ENCODE measurements at regions not wholly inside any gene's neighbourhood (a gene's known extent, or its start where the extent isn't known, plus 50 kb on each side); places are given as distances from the start of the nearest gene placed in this dataset.
"Not testable (repeated sequence)": the region's sequence is repeated elsewhere in the genome, so short reads cannot be mapped to it uniquely, and the experiment has no call there.

DNA sequence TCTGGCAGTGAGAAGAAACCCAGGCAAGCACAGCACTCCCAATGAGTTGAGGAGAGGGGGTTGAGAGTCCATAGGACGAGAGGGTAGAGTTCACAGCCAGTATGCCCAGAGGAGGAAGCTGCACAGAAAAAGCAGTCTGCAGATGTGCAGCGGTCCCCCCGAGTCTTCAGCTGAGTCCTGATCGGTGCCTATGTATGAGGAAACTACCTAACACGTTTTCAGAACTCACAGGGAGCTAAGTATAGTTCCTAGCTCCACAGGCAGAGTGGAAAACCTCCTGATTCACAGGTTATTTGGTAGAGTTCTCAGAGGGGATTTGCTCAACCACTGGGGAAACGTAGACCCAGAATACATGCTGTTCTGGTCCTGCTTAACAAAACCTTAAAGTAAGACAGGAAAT is 271.3 kb upstream of the CNTNAP2 start:
- no peak for DNase-seq (ENCODE audit: low read depth)
- in situ Hi-C loops (cut with HindIII; ENCODE audit: low pct_unique_long_range_greater_than_20kb, low sequenced_read_pairs), result no loop called here

DNA sequence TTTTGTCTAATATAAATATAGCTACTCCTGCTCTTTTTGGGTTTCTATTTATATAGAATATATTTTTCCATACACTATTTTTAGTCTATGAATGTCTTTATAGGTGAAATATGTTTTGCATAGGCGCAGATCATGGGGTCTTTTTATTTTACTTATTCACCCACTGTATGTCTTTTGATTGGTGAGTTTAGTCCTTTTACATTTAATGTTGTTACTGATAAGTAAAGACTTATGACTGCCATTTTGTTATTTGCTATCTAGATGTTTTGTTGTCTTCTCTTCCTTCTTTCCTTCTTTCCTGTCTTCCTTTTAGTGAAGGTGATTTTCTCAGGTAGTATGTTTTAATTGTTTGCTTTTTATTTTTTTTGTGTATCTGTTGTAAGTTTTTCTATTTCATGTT is 276.8 kb upstream of the CNTNAP2 start:
- in situ Hi-C loops (cut with HindIII; ENCODE audit: low pct_unique_long_range_greater_than_20kb, low sequenced_read_pairs), result no loop called here
- DNase-seq (ENCODE audit: low read depth), result no peak

DNA sequence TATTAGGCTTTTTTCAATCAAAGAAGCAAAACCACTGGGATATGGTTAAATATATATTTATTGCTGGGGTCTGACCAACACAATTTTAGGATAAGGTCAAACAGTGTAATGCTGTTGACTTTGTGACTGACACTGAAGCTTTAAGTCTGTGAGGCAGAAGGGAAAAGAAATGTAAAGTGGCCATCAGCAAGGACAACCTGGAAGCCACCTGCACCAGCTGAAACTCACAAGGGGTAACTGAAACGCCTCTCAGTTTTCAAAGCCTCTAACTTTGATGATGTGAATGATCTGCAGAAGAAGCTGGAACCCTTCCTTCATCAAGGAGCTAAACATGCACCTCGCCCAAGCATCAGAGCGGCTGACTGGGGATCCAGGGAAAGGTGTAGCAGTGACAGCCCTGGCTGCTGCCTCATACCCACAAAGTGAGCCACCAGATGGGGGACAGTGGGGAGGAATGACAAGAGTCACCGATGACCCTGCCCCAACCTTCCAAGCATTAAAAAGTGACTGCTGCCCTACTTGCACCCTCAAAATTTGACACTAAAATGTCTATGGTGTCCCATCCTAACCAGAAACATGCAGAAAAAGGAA is 284.9 kb upstream of the CNTNAP2 start:
- in situ Hi-C loops (cut with HindIII; ENCODE audit: low pct_unique_long_range_greater_than_20kb, low sequenced_read_pairs), result no loop called here
- no peak for DNase-seq (ENCODE audit: low read depth)

DNA sequence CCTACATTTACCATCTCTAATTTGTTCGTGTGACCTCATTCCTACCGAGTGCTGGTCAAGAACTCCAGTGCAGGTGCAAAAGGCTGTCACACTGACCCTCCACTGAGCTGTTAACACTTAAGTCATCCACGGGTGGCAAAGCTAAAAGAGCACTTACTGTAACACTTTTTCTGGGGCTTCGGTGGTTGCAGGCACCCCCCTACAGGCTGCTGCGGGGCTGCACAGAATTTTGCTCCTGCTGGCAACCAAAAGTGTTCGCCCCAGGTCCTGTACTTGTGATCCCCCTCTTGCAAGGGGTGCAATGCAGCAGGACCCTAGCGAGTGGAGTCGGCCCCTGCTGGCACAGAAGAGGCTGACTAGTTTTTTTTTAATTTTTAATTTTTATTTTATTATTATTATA is 298.9 kb upstream of the CNTNAP2 start:
- in situ Hi-C loops (cut with HindIII; ENCODE audit: low pct_unique_long_range_greater_than_20kb, low sequenced_read_pairs), result no loop called here
- DNase-seq (ENCODE audit: low read depth), result no peak

DNA sequence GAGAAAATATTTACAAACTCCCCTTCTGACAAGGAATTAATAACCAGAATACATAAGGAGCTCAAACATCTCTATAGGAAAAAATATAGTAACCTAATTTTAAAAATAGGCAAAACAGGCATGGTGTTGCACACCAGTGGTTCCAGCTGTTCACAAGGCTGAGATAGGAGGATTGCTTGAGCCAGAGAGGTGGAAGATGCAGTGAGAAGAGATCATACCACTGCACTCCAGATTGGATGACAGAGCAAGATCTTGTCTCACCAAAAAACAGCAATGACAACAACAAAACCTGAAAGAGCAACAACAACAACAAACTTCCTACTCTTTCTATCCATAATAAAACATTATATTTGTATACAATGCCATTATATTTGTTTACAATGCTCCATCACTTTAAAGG is 304.4 kb upstream of the CNTNAP2 start:
- DNase-seq (ENCODE audit: low read depth), result no peak
- in situ Hi-C loops (cut with HindIII; ENCODE audit: low pct_unique_long_range_greater_than_20kb, low sequenced_read_pairs), result no loop called here

DNA sequence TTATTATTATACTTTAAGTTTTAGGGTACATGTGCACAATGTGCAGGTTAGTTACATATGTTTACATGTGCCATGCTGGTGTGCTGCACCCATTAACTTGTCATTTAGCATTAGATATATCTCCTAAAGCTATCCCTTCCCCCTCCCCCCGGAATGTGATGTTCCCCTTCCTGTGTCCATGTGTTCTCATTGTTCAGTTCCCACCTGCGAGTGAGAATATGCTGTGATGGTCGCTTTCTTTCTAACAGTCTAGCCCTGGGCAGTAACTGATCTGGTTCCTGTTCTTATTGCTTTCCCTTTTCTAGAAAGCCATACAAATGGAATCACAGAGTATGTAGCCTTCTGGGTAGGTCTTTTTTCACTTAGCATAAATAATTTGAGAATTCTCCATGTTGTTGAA is 311.1 kb upstream of the CNTNAP2 start:
- in situ Hi-C loops (cut with HindIII; ENCODE audit: low pct_unique_long_range_greater_than_20kb, low sequenced_read_pairs); DNase-seq (ENCODE audit: low read depth): not testable (repeated sequence)

DNA sequence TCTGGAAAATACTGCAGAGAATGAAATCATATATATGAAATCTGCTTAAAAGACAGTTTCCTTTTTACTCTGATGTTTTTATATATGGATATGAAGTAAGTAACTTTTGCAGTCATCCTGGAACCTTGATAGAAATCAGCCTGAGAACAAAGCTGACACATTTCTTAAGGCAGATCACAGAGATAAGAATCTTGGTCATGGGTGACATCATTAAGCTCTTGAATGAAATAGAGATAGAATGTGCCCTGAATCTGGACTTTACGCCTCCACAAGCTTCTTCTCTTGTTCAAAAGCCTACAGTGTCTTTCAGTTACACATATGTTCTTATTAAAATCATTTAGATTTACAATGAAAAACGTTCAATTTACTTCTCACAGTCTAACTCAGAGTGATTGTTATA is 319.1 kb upstream of the CNTNAP2 start:
- in situ Hi-C loops (cut with HindIII; ENCODE audit: low pct_unique_long_range_greater_than_20kb, low sequenced_read_pairs), result no loop called here
- no peak for DNase-seq (ENCODE audit: low read depth)

DNA sequence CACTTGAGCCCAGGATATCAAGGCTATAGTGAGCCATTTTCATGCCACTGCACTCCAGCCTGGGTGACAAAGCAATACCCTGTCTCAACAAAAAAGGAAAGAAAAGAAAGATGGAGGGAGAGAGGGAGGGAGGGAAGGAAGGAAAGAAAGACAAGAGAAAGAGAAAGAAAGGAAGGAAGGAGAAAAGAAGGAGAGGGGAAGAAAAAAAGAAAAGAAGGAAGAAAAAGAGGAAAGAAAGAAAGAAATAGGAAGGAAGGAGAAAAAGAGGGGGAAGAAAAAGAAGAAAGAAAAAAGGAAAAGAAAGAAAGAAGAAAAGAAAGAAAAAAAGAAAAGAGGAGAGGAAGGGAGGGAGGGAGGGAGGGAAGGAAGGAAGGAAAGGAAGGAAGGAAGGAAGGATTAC is 321.5 kb upstream of the CNTNAP2 start:
- in situ Hi-C loops (cut with HindIII; ENCODE audit: low pct_unique_long_range_greater_than_20kb, low sequenced_read_pairs), result no loop called here
- DNase-seq (ENCODE audit: low read depth), result no peak

DNA sequence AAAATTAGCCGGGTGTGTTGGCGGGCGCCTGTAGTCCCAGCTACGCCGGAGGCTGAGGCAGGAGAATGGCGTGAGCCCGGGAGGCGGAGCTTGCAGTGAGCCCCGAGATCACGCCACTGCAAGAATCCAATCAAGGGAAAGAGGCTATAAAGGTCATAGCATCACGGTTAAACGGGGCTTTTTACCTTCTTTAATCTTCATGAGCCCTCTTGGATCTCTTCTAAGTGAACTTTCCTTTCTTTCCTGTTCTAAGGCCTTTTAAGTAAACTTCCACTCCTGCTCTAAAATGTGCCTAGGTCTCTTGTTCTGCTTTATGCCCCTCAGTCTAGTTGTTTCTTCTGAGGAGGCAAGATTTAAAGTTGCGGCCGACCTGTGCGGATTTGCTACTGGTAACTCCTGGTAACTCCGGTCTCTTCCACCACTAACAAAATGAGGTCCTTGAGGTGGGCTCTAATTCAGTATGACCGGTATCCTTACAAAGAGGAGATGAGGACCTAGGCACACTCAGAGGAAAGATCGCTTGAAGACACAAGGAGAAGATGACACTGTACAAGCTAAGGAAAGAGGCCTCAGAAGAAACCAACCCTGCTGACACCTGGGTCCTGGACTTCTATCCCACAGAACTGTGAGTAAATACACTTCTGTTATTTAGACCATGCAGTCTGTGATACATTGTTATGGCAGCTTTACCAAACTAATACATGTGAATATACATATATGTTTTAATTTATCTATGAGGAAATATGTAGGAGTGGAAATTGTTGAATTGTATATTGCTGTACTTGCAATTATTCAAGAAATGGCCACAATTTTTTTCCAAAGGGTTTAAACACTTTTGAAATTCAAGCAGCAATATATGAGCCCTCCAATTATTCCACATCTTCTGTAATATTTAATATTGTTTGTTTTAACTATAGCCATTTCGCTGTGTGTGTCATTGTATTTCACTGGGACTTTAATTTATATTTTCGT is 331.5 kb upstream of the CNTNAP2 start:
- DNase-seq (ENCODE audit: low read depth), result no peak
- in situ Hi-C loops (cut with HindIII; ENCODE audit: low pct_unique_long_range_greater_than_20kb, low sequenced_read_pairs), result no loop called here

DNA sequence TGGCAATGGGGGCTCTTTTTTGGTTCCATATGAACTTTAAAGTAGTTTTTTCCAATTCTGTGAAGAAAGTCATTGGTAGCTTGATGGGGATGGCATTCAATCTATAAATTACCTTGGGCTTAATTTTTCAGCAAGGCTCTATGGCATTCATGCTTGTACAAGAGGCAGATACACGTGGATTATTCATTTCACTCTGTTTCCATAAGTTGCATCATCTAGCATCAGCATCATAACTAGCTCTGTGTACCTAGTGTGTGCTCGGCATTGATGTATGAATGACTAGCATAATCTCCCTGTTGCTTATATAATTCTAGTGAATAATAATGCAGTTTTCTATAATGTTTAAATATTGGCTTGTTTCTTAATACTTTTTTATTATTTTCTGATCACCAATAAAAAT is 335.2 kb upstream of the CNTNAP2 start:
- DNase-seq (ENCODE audit: low read depth); in situ Hi-C loops (cut with HindIII; ENCODE audit: low pct_unique_long_range_greater_than_20kb, low sequenced_read_pairs): not testable (repeated sequence)

DNA sequence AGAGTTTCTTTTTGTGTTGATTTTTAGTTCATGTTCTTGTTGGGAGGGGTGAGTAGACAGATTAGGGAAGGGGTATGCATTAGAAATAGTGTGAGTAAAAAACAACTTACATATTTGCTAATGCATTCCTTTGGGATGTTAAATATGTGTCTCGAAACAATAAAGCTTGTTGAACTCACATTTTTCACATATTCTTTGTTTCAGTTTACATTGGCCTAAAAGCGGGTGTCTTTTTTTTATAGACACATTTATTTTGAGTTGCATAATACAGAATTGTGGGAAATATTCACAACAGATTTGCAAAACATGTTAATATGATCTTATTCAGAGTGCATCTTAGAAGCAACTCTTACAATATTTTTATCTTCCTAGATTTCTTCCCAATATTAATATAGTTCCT is 337.5 kb upstream of the CNTNAP2 start:
- in situ Hi-C loops (cut with HindIII; ENCODE audit: low pct_unique_long_range_greater_than_20kb, low sequenced_read_pairs), result no loop called here
- no peak for DNase-seq (ENCODE audit: low read depth)

DNA sequence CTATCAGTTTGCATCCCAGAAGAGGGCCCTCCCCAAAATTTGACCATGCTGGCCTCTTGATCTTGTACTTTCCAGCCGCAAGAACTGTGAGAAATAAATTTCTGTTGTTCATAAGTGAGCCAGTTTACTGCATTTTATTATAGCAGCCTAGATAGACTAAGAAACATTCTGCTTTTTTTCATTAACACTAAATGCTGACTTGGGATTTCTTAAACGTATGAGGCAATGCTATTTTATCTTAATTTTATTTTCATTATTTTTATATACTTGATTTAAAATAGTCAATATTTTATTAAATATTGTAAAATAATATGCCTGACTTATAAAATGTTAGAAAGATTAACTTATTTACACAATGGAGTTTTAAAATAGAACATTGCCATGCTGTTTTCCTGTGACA is 341.8 kb upstream of the CNTNAP2 start:
- in situ Hi-C loops (cut with HindIII; ENCODE audit: low pct_unique_long_range_greater_than_20kb, low sequenced_read_pairs), result no loop called here

DNA sequence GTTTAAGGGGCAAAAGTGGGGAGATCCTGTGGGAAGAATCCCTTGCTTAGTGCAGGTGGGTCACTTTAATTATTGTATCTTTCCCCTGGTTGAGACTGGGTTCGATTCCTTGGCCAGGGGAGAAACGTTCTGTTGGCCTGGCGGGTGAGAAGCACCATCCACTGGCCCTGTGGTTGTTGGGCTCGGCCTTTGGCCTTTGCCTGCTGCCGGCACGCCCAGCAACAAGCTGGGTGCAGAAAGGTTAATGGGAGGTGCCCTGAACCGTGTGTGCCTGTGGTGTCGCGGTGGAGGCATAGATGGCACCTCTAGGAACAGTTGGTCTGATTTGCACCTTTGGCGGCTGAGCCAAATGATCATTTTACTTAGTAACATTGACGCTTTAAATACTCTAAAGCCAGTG is 363.6 kb upstream of the CNTNAP2 start:
- in situ Hi-C loops (cut with HindIII; ENCODE audit: low pct_unique_long_range_greater_than_20kb, low sequenced_read_pairs), result no loop called here
- DNase-seq (ENCODE audit: low read depth), result no peak

More for the DNA sequence above, 341.8 kb upstream of the CNTNAP2 start:
- no peak for DNase-seq (ENCODE audit: low read depth)

DNA sequence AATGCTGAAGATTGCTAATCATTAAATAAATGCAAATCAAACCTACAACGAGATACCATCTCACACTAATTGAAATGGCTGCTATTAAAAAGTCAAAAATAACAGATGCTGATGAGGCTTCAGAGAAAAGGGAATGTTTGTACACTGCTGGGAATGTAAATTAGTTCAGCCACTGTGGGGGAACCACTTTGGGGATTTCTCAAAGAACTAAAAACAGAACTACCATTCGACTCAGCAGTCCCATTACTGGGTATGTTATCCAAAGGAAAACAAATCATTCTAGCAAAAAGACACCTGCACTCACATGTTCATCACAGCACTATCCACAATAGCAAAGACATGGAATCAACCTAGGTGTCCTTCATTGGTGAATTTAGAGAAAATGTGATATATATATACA is 379.0 kb upstream of the CNTNAP2 start:
- in situ Hi-C loops (cut with HindIII; ENCODE audit: low pct_unique_long_range_greater_than_20kb, low sequenced_read_pairs), result no loop called here

DNA sequence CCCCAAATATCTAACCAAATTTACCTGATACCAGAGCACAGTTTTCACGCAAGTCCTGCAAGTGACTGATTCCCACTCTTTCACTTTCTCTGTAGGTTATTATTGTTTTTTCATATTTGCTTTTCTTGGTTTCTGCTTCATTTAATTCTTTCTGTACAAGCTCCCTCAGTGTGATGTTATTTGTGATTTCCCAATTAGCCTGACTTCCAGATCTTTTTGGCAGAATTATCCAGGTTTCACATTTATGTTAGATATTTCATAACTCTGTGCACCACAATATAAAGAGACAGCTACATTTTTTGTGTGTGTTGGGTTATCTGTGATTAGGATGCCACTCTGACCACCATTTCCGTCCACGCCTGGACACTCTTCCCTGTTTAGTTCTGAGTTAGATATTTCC is 381.5 kb upstream of the CNTNAP2 start:
- no peak for DNase-seq (ENCODE audit: low read depth)
- in situ Hi-C loops (cut with HindIII; ENCODE audit: low pct_unique_long_range_greater_than_20kb, low sequenced_read_pairs), result no loop called here

More for the DNA sequence above, 379.0 kb upstream of the CNTNAP2 start:
- DNase-seq (ENCODE audit: low read depth), result no peak

DNA sequence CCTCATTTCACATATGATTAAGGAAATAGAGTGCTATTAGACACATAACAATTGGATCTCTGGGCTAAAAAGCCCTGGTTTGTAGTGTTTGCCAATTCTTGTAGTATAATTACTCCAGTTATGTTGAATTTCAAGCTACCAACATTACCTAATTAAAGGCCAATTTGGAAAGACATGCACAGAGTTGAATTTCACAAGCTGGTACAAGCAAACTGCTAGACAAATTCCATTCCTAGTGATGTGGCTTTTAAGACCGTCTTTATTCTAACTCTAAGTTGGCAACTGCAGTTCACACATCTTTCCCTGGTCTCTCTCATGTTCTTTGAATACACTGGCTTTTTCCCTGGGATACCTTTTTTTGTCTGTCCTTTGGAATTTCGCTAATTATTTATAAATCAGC is 384.1 kb upstream of the CNTNAP2 start:
- no peak for DNase-seq (ENCODE audit: low read depth)
- in situ Hi-C loops (cut with HindIII; ENCODE audit: low pct_unique_long_range_greater_than_20kb, low sequenced_read_pairs), result no loop called here

DNA sequence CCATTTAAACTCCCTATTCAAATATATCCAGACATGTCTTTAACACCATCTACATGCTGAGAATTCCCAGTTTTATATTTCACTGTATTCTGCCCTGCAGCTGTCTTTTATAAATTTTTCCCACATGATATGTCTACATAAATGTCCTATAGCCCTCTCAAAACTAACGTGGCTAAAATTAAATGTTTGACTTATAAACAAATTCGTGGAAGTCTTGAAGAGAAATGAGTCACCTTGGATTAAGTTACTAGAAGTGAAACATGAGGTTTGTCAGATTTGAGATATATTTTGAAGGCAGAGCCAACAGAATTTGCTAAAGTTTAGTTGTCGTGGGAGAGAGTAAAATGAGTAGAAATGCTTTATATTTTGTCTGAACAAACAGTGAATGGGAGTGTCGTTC is 386.9 kb upstream of the CNTNAP2 start:
- in situ Hi-C loops (cut with HindIII; ENCODE audit: low pct_unique_long_range_greater_than_20kb, low sequenced_read_pairs), result no loop called here
- no peak for DNase-seq (ENCODE audit: low read depth)

DNA sequence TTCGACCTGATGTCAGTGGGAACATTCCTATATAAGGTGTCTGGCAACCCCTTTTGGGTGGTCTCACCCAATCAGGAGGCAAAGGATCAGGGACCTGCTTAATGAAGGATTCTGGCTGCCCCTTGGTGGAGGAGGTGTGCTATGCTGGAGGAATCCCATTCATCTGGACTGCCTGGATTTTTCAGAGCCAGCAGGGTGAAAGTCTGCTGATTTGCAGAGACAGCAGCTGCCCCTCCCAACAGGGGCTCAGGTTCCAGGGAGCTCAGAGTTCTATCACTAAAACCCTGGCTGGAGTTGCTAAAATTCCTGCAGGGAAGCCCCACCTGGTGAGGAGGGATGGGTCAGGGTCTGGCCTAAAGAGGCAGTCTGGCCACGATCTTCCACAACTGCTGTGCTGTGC is 398.5 kb upstream of the CNTNAP2 start:
- in situ Hi-C loops (cut with HindIII; ENCODE audit: low pct_unique_long_range_greater_than_20kb, low sequenced_read_pairs), result no loop called here
- no peak for DNase-seq (ENCODE audit: low read depth)

DNA sequence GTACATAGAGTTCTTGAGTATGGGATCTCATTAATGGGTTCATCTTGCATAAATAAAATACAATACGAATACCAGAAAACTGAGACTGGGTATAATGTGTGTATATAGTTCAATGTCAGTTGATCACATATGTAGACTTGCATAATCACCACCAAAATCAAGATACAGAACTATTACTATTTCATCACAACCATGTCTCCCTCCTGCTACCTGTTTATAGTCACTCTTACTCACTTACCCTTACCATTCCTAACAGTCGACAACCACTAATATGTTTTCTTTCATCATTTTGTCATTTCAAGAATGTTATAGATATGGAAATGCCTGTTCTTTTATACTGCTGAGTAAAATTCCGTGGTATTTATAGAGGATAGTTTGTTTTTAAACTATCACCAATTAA is 416.1 kb upstream of the CNTNAP2 start:
- in situ Hi-C loops (cut with HindIII; ENCODE audit: low pct_unique_long_range_greater_than_20kb, low sequenced_read_pairs), result no loop called here
- DNase-seq (ENCODE audit: low read depth), result no peak
